ENCODE measurements at regions not wholly inside any gene's neighbourhood (a gene's known extent, or its start where the extent isn't known, plus 50 kb on each side); places are given as distances from the start of the nearest gene placed in this dataset.

DNA sequence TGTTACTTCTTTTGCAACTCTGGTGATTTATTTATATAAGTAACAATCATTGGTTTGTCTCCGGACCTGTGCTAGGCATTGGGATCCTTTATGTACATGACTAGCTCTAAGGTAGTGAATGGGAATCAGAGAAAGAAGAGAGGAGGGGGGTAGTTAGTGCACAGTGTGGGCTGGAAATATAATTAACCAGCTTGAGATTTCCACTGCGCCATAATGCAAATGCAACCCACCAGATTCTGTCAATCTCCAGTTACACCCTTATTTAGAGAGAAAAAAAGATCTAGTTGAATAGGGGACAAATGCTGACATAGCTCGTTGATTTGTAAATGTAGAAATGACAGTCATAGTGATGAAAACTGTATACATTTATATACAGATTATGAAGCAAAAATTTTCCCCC is 342.2 kb upstream of the SLC30A5 start:
- no peak overlapping the region for H2AFZ ChIP-seq (ENCODE audit: low read length)

DNA sequence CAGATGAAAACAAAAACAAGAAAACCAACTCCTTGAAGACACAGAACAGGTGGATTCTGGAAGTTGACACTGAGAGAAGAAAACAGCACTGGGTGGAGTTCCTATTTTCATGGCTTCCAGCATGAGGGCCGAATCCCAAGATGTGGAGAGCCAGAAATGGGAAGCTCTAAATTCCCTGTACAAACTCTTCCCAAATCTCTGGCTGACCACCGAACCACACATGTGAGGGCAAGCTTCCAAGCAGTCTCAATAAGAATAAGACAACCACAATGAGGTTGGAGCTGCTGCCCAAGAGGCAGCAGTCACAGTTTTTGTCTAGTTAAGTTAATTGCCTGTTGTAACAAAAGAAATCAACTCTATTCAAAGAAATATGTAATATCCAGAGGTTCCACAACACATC is 339.3 kb upstream of the SLC30A5 start:
- no peak overlapping the region for H2AFZ ChIP-seq (ENCODE audit: low read length)
- no peak overlapping the region for H3K4me2 ChIP-seq (ENCODE audit: low read length)
- H3K9me2 ChIP-seq (ENCODE audit: low read depth, low read length) = no peaks in the 10 kb centered on the region; the same call in 1 of the 2 replicates
- TF ChIP-seq, protein P1, sequence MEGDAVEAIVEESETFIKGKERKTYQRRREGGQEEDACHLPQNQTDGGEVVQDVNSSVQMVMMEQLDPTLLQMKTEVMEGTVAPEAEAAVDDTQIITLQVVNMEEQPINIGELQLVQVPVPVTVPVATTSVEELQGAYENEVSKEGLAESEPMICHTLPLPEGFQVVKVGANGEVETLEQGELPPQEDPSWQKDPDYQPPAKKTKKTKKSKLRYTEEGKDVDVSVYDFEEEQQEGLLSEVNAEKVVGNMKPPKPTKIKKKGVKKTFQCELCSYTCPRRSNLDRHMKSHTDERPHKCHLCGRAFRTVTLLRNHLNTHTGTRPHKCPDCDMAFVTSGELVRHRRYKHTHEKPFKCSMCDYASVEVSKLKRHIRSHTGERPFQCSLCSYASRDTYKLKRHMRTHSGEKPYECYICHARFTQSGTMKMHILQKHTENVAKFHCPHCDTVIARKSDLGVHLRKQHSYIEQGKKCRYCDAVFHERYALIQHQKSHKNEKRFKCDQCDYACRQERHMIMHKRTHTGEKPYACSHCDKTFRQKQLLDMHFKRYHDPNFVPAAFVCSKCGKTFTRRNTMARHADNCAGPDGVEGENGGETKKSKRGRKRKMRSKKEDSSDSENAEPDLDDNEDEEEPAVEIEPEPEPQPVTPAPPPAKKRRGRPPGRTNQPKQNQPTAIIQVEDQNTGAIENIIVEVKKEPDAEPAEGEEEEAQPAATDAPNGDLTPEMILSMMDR (IDR thresholded peaks at IDR 0.05; ENCODE audit: low read length) = no peak
- no peak for TF ChIP-seq EZH2 (IDR thresholded peaks at IDR 0.05; ENCODE audit: borderline replicate concordance, low read length)
- no peaks in the 10 kb centered on the region for H3K9me3 ChIP-seq (ENCODE audit: low read length)
- H3K4me1 ChIP-seq (ENCODE audit: insufficient read depth, low read length, severe bottlenecking) = no peaks in the 10 kb centered on the region
- H3K27me3 ChIP-seq (ENCODE audit: insufficient read depth, low read length) = no peaks in the 10 kb centered on the region
- no peak overlapping the region for H3K4me3 ChIP-seq (ENCODE audit: low read depth, low read length, poor library complexity, severe bottlenecking)
- H3K79me2 ChIP-seq (ENCODE audit: insufficient read depth, low read length) = no peaks in the 10 kb centered on the region
- no peak overlapping the region for H3K9ac ChIP-seq (ENCODE audit: low read length)
- H3K36me3 ChIP-seq (ENCODE audit: insufficient read depth, low read length) = no peaks in the 10 kb centered on the region
- no peak overlapping the region for H3K27ac ChIP-seq (ENCODE audit: low read depth, low read length, poor library complexity, severe bottlenecking)
- no peaks in the 10 kb centered on the region for H3F3A ChIP-seq (ENCODE audit: insufficient read depth, low read length)
- H4K20me1 ChIP-seq (ENCODE audit: insufficient read depth, low read length) = no peaks in the 10 kb centered on the region

More for the DNA sequence above, 342.2 kb upstream of the SLC30A5 start:
- H3K36me3 ChIP-seq (ENCODE audit: insufficient read depth, low read length) = no peaks in the 10 kb centered on the region
- no peak for TF ChIP-seq EZH2 (IDR thresholded peaks at IDR 0.05; ENCODE audit: borderline replicate concordance, low read length)
- TF ChIP-seq, protein P1 (IDR thresholded peaks at IDR 0.05; ENCODE audit: low read length) = no peak
- H3F3A ChIP-seq (ENCODE audit: insufficient read depth, low read length) = no peaks in the 10 kb centered on the region
- no peak overlapping the region for H3K4me3 ChIP-seq (ENCODE audit: low read depth, low read length, poor library complexity, severe bottlenecking)
- H3K9ac ChIP-seq (ENCODE audit: low read length) = no peak overlapping the region
- H3K27me3 ChIP-seq (ENCODE audit: insufficient read depth, low read length) = no peaks in the 10 kb centered on the region
- H4K20me1 ChIP-seq (ENCODE audit: insufficient read depth, low read length) = no peaks in the 10 kb centered on the region
- no peaks in the 10 kb centered on the region for H3K79me2 ChIP-seq (ENCODE audit: insufficient read depth, low read length)
- no peak overlapping the region for H3K27ac ChIP-seq (ENCODE audit: low read depth, low read length, poor library complexity, severe bottlenecking)
- no peaks in the 10 kb centered on the region for H3K4me1 ChIP-seq (ENCODE audit: insufficient read depth, low read length, severe bottlenecking)
- no peaks in the 10 kb centered on the region; the same call in 1 of the 2 replicates for H3K9me2 ChIP-seq (ENCODE audit: low read depth, low read length)
- H3K9me3 ChIP-seq (ENCODE audit: low read length) = no peaks in the 10 kb centered on the region
- no peak overlapping the region for H3K4me2 ChIP-seq (ENCODE audit: low read length)

DNA sequence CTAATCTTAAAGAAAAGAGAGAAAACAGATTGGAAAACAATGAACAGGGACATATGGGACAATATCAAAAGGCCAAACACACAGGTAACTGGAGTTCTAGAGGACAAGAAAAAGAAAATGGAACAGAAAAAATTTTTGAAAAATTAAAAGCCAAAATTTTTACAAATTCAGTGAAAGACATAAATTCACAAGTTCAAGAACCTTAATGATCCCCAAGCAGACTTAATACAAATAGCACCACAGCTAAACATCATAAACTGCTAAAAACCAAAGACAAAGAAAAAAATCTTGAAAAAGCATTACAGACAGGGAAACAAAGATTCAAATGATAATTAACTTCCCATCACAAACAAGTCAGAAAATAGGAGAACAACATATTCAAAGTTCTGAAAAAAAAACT is 338.5 kb upstream of the SLC30A5 start:
- Histone ChIP-seq H3K27me3 (ENCODE audit: insufficient read depth, low read length) (no peaks in the 10 kb centered on the region), H3K4me1 (ENCODE audit: insufficient read depth, low read length, severe bottlenecking) (no peaks in the 10 kb centered on the region), H3K9me2 (ENCODE audit: low read depth, low read length) (no peaks in the 10 kb centered on the region; the same call in 1 of the 2 replicates), H2AFZ (ENCODE audit: low read length) (no peak overlapping the region), H3K4me2 (ENCODE audit: low read length) (no peak overlapping the region), H4K20me1 (ENCODE audit: insufficient read depth, low read length) (no peaks in the 10 kb centered on the region), H3K4me3 (ENCODE audit: low read depth, low read length, poor library complexity, severe bottlenecking) (no peak overlapping the region), H3K79me2 (ENCODE audit: insufficient read depth, low read length) (no peaks in the 10 kb centered on the region), H3F3A (ENCODE audit: insufficient read depth, low read length) (no peaks in the 10 kb centered on the region), H3K27ac (ENCODE audit: low read depth, low read length, poor library complexity, severe bottlenecking) (no peak overlapping the region), H3K9ac (ENCODE audit: low read length) (no peak overlapping the region), H3K9me3 (ENCODE audit: low read length) (no peaks in the 10 kb centered on the region), H3K36me3 (ENCODE audit: insufficient read depth, low read length) (no peaks in the 10 kb centered on the region)
- TF ChIP-seq, protein P1 (IDR thresholded peaks at IDR 0.05; ENCODE audit: low read length) = no peak
- TF ChIP-seq EZH2 (IDR thresholded peaks at IDR 0.05; ENCODE audit: borderline replicate concordance, low read length) = no peak
